Endometrial microvascular endothelial cells (primary cell): ENCODE measurements at regions not wholly inside any gene's neighbourhood (a gene's known extent, or its start where the extent isn't known, plus 50 kb on each side); places are given as distances from the start of the nearest gene placed in this dataset.

ENCODE experiments used
- in situ Hi-C: cut with HindIII; loops from 2 replicates; pipeline ENCODE4 v1.10.0; 2017; ENCODE audit warnings: low sequenced_read_pairs, low pct_unique_long_range_greater_than_20kb; ENCODE audit errors: inconsistent ontology term

DNA sequence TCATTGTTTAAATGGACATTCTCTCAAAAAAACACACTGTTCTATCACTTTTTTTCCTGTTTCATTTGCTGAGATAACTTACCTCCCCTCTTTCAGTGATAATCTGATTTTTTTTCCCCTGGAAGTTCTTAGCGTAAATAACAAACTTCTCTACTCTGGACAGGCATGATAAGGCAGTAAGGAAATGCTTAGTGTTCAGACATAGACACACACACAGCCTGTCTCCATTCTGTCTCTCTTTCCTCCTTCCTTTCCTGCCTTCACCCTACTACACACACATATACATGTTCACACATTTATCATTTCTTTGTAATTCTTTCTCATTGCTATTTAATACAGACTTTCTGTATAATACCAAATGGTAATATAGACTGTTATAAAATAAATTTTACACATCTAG, 470.8 kb upstream of the ROBO1 start:
- in situ Hi-C loops = no loop called here

DNA sequence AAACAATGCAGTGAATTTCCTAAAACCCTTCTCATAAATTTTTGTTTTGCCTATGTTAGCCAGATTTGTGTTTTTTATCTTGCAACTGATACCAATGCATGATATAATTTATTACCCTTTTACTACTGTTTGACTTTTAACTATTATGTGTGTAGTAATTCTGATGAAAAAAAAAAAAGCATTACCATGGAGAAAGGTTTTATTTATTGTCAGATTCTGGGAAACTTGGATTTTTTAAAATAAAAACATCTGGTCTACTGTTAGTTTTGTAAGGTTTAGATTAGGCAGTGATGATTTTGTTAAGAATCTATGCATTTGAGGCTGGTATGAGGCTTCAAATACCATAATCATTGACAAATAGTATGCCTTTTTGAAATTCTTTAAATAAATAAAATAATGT, 470.4 kb upstream of the ROBO1 start:
- in situ Hi-C loops = no loop called here

DNA sequence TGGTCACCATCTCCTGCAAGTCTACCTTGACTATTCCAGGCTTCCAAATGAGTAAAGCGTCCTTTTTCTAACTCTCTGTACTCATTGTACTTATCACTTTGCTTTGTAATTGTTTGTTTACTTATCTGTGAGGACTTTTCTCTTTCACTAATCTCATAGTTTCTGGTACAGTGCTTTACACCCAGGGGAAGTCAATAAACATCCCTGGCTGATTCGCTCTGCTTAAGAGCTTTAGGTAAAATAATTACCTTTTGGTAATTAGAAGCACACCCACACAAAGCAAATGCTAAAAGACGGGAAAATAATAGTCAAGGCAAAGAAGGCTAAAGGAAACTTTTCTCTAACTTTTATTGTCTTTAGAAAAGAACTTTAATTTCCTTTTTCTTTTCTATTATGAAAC, 466.9 kb upstream of the ROBO1 start:
- in situ Hi-C loops = no loop called here

DNA sequence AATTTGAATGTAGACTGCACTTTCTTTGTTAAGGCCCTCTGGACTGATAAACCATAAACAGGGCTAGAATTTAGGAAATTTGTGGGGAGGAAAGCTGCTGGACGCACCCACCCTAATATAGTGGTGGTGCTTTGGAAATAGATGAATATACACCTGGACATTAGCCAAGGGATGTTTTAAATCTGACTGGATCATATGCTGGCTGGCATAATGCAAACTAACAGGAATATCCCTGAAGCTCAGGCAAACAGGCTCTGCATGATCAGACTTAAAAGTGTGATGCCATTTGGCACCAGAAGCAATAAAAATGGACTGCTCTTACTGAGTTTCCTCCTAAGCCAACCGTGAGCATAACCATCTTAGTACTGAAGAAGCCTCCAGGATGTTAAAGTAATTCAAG, 465.8 kb upstream of the ROBO1 start:
- in situ Hi-C loops = no loop called here

DNA sequence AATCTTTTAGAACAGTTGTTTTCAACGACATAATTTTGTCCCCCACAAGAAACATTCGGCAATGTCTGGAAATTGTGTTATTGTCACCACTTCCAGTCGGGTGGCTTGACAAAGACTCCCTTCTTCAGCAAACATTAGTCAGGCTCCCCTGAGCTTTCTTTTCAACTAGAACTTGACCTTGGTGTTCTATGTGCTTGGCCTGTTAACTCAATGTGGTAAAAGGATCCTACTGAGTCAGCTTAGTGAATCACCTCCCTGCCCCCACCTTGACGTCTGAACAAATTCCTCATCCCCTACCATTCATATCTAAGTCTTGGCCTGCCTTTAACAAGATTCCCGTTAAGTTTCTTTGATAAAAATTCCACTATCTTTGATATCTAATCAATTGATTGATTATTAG, 465.0 kb upstream of the ROBO1 start:
- in situ Hi-C loops = no loop called here

DNA sequence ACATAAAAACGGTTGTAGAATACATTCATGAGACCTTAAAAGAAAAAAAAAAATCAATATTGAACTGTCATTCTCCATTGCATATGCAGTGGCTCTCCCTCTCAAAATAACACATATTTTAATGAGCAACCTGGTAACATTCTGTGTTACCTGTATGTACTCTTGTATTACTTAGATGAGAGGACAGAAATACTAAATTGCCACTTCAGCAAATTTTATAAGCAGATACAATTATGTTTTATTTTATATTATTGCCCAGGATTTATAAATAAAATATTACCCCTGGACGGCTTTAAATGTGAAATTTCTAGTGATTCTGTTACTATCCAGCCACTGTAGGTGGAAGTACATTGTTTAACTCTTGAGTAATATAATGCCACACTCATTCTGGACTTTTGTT, 463.2 kb upstream of the ROBO1 start:
- in situ Hi-C loops = no loop called here

DNA sequence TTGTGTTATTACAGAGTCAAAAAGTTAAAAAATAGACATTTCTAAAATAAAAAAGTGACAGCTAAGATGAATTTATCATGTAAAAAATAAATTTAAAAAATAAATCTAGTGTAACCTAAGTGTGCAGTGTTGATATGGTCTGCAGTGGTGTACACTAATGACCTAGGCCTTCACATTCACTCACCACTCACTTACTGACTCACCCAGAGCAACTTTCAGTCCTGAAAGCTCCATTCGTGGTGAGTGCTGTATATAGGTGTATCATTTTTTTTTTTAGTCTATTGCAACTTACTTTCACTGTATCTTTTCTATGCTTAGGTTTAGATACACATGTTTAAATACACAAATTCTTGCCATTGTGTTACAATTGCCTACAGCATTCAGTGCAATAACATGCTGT, 459.4 kb upstream of the ROBO1 start:
- in situ Hi-C loops = no loop called here

DNA sequence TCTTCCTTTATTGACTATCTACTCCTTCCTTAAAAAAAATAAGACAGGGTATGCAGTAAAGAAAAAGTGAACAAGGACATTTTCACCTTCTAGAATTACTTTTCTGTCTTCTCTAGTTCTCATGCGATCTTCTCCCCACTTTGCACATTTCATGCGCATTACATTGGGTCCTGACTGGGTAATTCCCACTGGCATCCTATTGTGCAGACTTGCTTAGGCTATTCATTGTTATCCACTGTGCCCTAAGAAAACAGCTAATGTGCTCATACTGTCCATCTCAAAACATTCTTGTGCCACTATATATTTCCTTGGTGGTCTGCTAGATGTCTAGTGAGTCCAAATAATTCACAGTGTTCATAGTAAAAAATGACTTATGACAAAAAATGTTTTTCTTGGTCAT, 447.4 kb upstream of the ROBO1 start:
- in situ Hi-C loops = no loop called here

DNA sequence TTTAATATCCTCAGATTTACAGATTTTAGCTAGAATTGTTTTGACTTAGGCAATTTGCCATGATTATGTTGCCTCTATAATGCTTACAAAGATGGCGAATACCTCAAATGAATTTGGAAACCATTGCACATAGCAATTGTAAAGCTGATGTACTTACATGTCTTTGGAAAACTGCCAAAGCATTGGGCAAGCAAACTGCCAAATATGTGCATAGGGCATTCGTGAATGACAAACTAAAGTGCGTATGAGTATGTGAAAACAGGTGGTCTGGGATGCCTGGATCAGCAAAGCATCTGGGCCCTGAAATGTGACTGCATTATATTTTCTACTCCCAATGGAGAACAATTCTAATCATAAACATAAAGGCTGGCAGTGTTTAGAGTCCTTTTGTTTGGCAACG, 445.3 kb upstream of the ROBO1 start:
- in situ Hi-C loops = no loop called here

DNA sequence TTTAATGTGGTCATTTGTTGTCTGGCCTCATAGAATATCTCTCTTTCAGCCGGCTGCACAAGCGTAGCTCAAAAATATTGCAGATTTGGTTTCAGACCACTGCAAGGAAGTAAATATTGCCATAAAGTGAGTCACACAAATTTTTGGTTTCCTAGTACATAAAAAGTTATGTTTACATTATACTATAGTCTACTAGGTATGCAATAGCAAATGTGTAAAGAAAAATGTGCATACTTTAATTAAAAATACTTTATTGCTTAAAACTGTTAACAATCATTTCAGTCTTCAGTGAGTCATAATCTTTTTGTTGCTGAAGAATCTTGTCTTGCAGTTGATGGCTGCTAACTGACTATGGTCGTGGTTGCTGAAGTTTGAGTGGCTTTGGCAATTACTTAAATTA, 425.1 kb upstream of the ROBO1 start:
- in situ Hi-C loops = no loop called here

DNA sequence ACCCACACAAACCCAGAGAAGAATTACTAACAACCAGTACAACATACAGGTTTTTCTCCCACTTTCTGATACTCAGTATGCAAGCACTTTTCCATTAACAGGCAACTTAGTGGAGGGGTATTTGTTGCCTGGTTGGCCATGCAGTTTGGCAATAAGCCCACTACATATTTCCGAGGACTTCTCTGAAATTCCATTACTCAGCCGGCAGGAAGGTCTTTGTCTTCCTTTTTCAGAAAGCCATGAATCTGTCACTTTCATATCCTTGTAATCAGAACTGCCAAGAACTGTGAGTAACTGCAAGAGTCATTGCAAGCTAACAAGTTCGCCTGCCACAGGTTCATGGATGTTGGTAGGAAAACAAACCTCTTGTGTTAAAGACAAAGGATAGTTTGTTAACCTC, 422.3 kb upstream of the ROBO1 start:
- in situ Hi-C loops = no loop called here

DNA sequence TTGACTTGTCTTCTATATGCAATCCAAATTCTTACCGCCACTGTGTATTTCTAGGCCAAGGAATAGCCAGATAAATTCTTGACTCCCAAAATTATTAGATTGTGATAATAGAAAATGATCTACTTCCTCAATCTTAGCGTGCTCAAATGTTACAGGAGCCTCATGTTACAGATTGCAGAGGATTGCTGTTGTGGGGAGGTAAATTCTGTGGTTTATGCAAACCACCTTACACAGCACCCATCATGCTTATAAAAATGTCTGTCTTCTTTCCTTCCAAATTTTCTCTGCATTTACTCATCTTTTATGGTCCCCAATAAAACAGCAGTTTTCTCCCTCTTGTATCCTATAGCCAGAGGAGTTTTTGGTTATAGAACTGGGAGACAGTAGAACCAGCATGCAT, 420.2 kb upstream of the ROBO1 start:
- in situ Hi-C loops = no loop called here

DNA sequence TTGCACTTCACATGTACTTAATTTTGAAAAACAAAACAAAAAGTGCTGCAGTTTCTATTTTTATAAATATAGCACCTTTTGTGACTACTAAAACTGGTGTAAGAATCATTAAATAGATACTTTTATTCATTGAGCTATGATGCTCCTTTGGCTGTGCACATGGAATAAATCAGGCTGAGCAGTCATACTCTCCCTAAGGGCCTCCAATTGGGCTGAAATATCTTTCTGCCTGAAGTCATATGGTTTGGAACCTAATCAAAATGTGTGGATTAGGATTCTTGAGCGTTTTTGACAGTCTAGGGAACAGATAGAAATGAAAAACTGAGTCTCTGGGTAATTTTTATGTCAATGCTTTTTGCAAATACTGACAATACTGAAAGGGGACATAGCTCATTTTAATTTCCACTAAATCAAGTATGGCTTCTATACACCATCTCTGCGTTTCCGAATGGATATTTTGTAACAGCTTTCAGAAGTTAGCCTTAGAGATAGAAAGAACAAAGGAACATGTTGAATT, 392.2 kb upstream of the ROBO1 start:
- in situ Hi-C loops = no loop called here

DNA sequence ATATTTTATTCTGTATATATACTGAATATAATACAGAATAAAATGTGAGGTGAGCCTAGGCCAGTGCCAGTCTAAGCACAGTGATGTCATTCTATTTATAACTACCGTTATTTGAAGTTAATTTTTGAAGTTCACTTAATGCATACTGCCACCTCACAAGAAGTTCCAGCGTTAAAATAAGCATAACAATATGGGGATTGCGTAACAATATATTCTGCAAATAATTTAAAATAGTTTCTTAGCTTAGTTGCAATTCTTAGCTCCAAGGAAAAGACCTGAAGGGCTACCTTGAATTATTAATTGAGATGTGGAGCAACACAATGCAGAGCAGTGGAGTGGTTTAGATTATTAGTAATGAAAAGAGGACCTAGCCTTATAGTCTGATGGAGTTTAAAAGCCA, 390.5 kb upstream of the ROBO1 start:
- in situ Hi-C loops = no loop called here

DNA sequence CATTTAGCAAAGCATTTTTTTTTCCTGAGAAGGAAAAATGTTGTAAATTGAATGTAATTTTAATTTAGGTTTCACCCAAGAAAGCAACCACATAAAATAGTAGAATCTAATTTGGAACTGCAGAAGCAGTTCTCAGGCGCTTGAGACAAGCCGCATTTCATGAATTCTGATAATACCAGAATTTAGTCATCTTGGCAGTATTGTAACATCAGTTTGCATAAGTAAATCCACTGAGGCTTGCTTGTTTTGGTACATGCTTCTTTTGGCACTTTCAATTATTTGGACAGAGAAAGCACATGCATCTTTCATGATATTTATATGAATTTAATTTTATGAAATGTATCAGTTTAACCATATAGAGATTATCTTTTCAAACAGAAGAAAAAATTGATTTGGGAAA, 389.7 kb upstream of the ROBO1 start:
- in situ Hi-C loops = no loop called here

DNA sequence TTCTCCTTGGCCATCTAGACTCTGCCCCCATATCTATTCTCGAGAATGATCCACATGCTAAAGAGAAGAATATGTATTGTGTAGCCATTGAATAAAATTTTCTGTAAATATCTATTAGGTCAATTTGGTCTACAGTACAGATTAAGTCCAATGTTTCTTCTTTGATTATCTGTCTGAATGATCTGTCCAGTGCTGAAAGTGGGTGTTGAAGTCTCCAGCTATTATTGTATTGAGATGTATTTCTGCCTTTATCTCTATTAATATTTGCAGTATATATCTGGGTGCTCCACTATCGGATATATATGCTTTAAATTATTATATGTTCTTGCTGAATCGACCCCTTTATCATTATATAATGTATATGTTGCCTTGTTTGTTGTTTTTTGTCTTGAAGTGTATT, 384.9 kb upstream of the ROBO1 start:
- in situ Hi-C loops = no loop called here

DNA sequence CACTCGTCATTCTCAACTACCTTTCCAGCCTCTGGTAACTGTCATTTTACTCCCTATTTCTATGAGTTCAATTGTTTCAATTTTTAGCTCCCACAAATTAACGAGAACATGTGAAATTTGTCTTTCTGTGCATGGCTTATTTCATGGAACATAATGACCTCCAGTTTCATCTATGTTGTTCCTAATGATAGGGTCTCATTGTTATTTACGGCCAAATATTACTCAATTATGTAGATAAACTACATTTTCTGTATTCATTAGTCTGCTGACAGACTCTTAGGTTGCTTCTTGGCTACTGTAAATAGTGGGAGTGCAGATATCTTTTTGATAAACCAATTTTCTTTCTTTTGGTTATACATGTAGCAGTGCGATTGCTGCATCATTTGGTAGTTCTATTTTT, 374.9 kb upstream of the ROBO1 start:
- in situ Hi-C loops = no loop called here

DNA sequence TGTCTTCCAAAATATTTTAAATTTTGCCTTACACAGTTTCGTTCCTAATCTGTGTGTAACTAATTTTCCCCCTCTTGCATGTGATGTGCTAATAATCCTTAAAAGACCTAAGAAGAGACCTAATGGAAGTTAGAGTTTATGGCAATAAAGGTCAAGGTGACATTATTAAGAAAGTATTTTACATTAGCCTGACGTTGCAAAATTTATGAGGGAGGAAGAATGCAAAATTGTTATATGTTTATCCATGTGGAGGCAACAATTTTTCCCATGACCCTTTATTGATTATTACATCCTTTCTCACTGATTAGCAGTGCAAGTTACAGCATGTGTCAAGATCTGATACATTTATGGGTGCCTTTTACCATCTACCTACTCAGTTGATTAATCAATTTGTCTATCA, 373.8 kb upstream of the ROBO1 start:
- in situ Hi-C loops = no loop called here

DNA sequence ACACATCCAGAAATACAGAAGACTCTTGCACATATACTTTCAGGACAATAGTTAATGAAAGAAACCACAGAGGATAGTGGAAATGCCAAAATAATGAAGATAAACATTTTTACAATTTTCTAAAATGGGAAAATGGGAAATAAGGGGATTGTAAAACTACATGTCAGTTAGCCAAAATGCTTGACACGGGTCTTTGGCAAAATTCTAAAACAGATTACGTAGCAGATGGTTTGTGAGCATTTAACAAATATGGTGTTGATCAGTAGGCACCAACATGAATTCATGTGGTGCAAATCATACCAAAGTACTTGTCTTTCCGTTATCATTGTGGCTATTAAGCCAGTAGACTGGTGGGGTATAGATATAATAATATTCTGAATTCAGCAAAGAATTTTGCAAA, 348.5 kb upstream of the ROBO1 start:
- in situ Hi-C loops = no loop called here

DNA sequence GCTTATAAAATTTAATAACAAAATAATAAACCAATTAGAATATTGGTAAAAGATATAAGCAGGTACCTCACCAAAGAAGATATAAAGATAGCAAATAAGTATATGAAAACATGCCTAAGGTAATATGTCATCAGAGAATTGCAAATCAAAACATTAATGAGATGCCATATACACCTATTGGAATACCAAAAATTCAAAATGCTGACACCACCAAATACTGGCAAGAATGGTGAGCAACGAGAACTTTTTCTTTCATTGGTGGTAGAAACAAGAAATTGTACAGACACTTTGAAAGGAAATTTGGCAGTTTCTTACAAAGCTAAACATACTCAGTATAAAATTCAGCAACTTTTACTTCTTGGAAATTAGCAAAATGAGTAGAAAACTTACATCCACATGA, 346.9 kb upstream of the ROBO1 start:
- in situ Hi-C loops = no loop called here

DNA sequence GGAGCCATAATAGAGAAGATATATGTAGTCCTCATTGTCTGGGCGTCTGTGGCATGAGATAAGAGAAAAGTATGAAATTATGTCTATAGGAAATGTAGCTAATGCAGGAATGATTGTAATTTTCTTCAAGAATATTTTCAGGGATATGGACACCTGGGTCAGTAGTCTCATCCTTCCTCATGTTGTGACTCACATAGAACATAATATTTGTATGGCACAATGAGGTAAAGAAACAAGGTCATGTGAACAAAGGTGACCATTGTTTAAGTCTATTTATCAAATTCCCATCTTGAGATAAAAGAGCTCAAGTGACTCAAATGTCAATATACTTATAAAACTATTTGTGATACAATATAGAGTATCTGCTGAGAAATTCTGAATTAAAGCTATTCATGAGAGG, 345.5 kb upstream of the ROBO1 start:
- in situ Hi-C loops = no loop called here

DNA sequence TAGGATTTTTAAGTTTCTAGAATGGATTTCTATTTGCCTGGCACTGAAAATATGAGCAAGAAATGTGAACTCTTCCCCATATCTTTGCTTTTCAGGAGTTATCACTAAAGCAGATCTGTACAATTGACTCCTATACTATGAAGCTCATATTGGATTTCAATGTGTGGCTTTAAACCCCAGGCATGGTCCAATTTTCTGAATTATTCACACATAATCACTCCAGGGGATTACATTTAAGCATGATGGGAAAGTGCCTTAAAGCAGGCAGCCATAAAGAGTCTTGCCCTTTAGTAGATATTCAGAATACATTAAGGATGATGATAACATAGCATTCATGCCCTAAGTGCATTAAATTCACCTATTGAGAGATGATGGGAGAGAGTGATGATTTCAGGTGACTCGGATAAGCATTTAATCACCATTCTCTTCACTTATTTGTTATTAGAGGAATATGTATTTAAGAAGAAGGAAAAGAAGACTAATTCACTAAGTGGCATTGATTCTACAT, 331.8 kb upstream of the ROBO1 start:
- in situ Hi-C loops = no loop called here
